B cell (primary cell): ENCODE measurements at regions not wholly inside any gene's neighbourhood (a gene's known extent, or its start where the extent isn't known, plus 50 kb on each side); places are given as distances from the start of the nearest gene placed in this dataset.

Source experiments
- CTCF ChIP-seq: fragments of 200-600 bp; IDR thresholded peaks from one replicate; pipeline ENCODE4 v1.8.0; 2022; ENCODE audit warnings: antibody characterized with exemption, mild to moderate bottlenecking
- EZH2 ChIP-seq: IDR thresholded peaks from 2 replicates; pipeline ENCODE4 v1.6.1; 2012; ENCODE audit warnings: borderline replicate concordance, low read depth, mild to moderate bottlenecking, moderate library complexity, low read length; ENCODE audit not compliant: insufficient read depth, poor library complexity, severe bottlenecking

- TF ChIP-seq CTCF (no peak), EZH2 (no peak)
Measured at GRCh38 chr3:148343416-148343815, 354.3 kb upstream of the AGTR1 start.
